ENCODE measurements at regions not wholly inside any gene's neighbourhood (a gene's known extent, or its start where the extent isn't known, plus 50 kb on each side); places are given as distances from the start of the nearest gene placed in this dataset.

- no peak for DNase-seq (ENCODE audit: low read depth)
- no peak overlapping the region for H3K4me3 ChIP-seq (replicated peaks; ENCODE audit: low read depth, low read length)
- no peak for TF ChIP-seq CTCF (IDR thresholded peaks at IDR 0.05; ENCODE audit: low read length, missing control alignments)
Measured at GRCh38 chr2:189267491-189267890, 87.9 kb upstream of the COL5A2 start.

- DNase-seq (ENCODE audit: low read depth), result peak; percentile 72
- no peak for TF ChIP-seq CTCF (IDR thresholded peaks at IDR 0.05; ENCODE audit: low read length, missing control alignments)
- H3K4me3 ChIP-seq (replicated peaks; ENCODE audit: low read depth, low read length), result no peak overlapping the region
Measured at GRCh38 chr2:189267925-189268579, 88.5 kb upstream of the COL5A2 start.

- peak; percentile 50 for DNase-seq (ENCODE audit: low read depth)
- no peak overlapping the region for H3K4me3 ChIP-seq (replicated peaks; ENCODE audit: low read depth, low read length)
- TF ChIP-seq CTCF (IDR thresholded peaks at IDR 0.05; ENCODE audit: low read length, missing control alignments), result no peak
Measured at GRCh38 chr2:189268763-189269162, 89.2 kb upstream of the COL5A2 start.

GRCh38 chr2:189273734-189274133 is 94.2 kb upstream of the COL5A2 start:
- DNase-seq (ENCODE audit: low read depth), result no peak

GRCh38 chr2:189274361-189274760 is 94.8 kb upstream of the COL5A2 start:
- no peak for DNase-seq (ENCODE audit: low read depth)
- no peak overlapping the region for H3K4me3 ChIP-seq (replicated peaks; ENCODE audit: low read depth, low read length)
- no peak for TF ChIP-seq CTCF (IDR thresholded peaks at IDR 0.05; ENCODE audit: low read length, missing control alignments)

More at GRCh38 chr2:189273734-189274133, 94.2 kb upstream of the COL5A2 start:
- H3K4me3 ChIP-seq (replicated peaks; ENCODE audit: low read depth, low read length), result no peak overlapping the region
- TF ChIP-seq CTCF (IDR thresholded peaks at IDR 0.05; ENCODE audit: low read length, missing control alignments), result no peak

GRCh38 chr2:189276277-189276676 is 96.7 kb upstream of the COL5A2 start:
- TF ChIP-seq CTCF (IDR thresholded peaks at IDR 0.05; ENCODE audit: low read length, missing control alignments), result no peak
- no peak overlapping the region for H3K4me3 ChIP-seq (replicated peaks; ENCODE audit: low read depth, low read length)
- DNase-seq (ENCODE audit: low read depth), result peak; percentile 96

GRCh38 chr2:189281201-189281600 is 101.6 kb upstream of the COL5A2 start:
- H3K4me3 ChIP-seq (replicated peaks; ENCODE audit: low read depth, low read length), result no peak overlapping the region
- no peak for DNase-seq (ENCODE audit: low read depth)
- no peak for TF ChIP-seq CTCF (IDR thresholded peaks at IDR 0.05; ENCODE audit: low read length, missing control alignments)

All from fibroblast of pulmonary artery (primary cell).